GM23338 (cell line): ENCODE measurements at regions not wholly inside any gene's neighbourhood (a gene's known extent, or its start where the extent isn't known, plus 50 kb on each side); places are given as distances from the start of the nearest gene placed in this dataset.

Experiments used
- CREB1 ChIP-seq: fragments of 250-450 bp; sonication (Bioruptor Pico); IDR thresholded peaks from 2 replicates; pipeline ENCODE4 v1.5.0; 2020; ENCODE audit warnings: low read depth, mild to moderate bottlenecking, moderate library complexity
- CTCF ChIP-seq, 2 experiments: fragments of 200-600 bp in 1 of 2; sonication (generic) in 1 of 2; conservative IDR thresholded peaks; 2 replicates each; pipeline versions ENCODE4 v1.5.1 to v1.6.1; 2016 to 2017; ENCODE audit warnings: antibody characterized with exemption in 2 of 2, low read depth in 2 of 2, mild to moderate bottlenecking in 2 of 2, moderate library complexity in 1 of 2
- ETS1 ChIP-seq: IDR thresholded peaks from 2 replicates; pipeline ENCODE4 v1.6.1; 2016; ENCODE audit warnings: antibody characterized with exemption
- EZH2 ChIP-seq: fragments of 200-600 bp; sonication (generic); IDR thresholded peaks from one replicate; pipeline ENCODE4 v1.8.0; 2017; ENCODE audit warnings: antibody characterized with exemption, mild to moderate bottlenecking, low read depth; ENCODE audit not compliant: unreplicated experiment
- EZH2phosphoT487 ChIP-seq: fragments of 200-600 bp; sonication (generic); IDR thresholded peaks from one replicate; pipeline ENCODE4 v1.8.1; 2018; ENCODE audit warnings: antibody characterized with exemption; ENCODE audit not compliant: unreplicated experiment
- JUNB ChIP-seq: IDR thresholded peaks from one replicate; pipeline ENCODE4 v1.6.1; 2016; ENCODE audit warnings: antibody characterized with exemption; ENCODE audit not compliant: unreplicated experiment
- NANOG ChIP-seq: IDR thresholded peaks from 2 replicates; pipeline ENCODE4 v1.6.1; 2016; ENCODE audit warnings: antibody characterized with exemption, borderline replicate concordance
- POLR2AphosphoS5 ChIP-seq: IDR thresholded peaks from 2 replicates; pipeline ENCODE4 v1.6.1; 2016; ENCODE audit warnings: antibody characterized with exemption, low read depth
- REST ChIP-seq: IDR thresholded peaks from one replicate; pipeline ENCODE4 v1.6.1; 2018; ENCODE audit warnings: antibody characterized with exemption; ENCODE audit not compliant: unreplicated experiment
- ZNF114 ChIP-seq: fragments of 250-450 bp; sonication (Bioruptor Pico); IDR thresholded peaks from 2 replicates; pipeline ENCODE4 v1.5.0; 2020; ENCODE audit warnings: mild to moderate bottlenecking, moderate library complexity
- ZNF331 ChIP-seq: fragments of 250-450 bp; sonication (Bioruptor Pico); IDR thresholded peaks from 2 replicates; pipeline ENCODE4 v1.5.0; 2020; ENCODE audit warnings: low read depth, mild to moderate bottlenecking, moderate library complexity
- ZNF462 ChIP-seq: fragments of 250-450 bp; sonication (Bioruptor Pico); IDR thresholded peaks from 2 replicates; pipeline ENCODE4 v1.5.0; 2020; ENCODE audit warnings: mild to moderate bottlenecking, moderate library complexity

- peak; percentile 68 to 86 for TF ChIP-seq CTCF (conservative IDR thresholded peaks at IDR 0.05; ENCODE audit: low read depth in 2 of 2)
- no peak for TF ChIP-seq JUNB
- TF ChIP-seq REST: no peak
- TF ChIP-seq EZH2: no peak
- TF ChIP-seq POLR2AphosphoS5: no peak
- TF ChIP-seq EZH2phosphoT487: no peak
- no peak for TF ChIP-seq ZNF114
- no peak for TF ChIP-seq ZNF331 (CRISPR knock-in tag)
- TF ChIP-seq CREB1 (CRISPR knock-in tag): no peak
- TF ChIP-seq ZNF462: no peak
- no peak for TF ChIP-seq NANOG
- no peak for TF ChIP-seq ETS1
Observed at GRCh38 chr9:18297056-18297841, 176.7 kb upstream of the ADAMTSL1 start.
